Neural progenitor cell (in vitro differentiated cells): ENCODE measurements at regions not wholly inside any gene's neighbourhood (a gene's known extent, or its start where the extent isn't known, plus 50 kb on each side); places are given as distances from the start of the nearest gene placed in this dataset.

Source experiments
- CTCF ChIP-seq: fragments of 200-600 bp; sonication (generic); IDR thresholded peaks from 2 replicates; pipeline ENCODE4 v1.5.1; 2017; ENCODE audit warnings: antibody characterized with exemption, mild to moderate bottlenecking
- EZH2 ChIP-seq: fragments of 200-600 bp; sonication (generic); IDR thresholded peaks from 2 replicates; pipeline ENCODE4 v1.6.1; 2017; ENCODE audit warnings: antibody characterized with exemption, mild to moderate bottlenecking, moderate library complexity
- EZH2phosphoT487 ChIP-seq: fragments of 200-600 bp; sonication (generic); IDR thresholded peaks from 2 replicates; pipeline ENCODE4 v1.6.1; 2017; ENCODE audit warnings: antibody characterized with exemption

GRCh38 chr5:155200608-155201007 lies 187.1 kb downstream of the KIF4B start:
- TF ChIP-seq CTCF (no peak), EZH2 (no peak), EZH2phosphoT487 (no peak)
